ENCODE measurements at regions not wholly inside any gene's neighbourhood (a gene's known extent, or its start where the extent isn't known, plus 50 kb on each side); places are given as distances from the start of the nearest gene placed in this dataset.
"Not testable (repeated sequence)": the region's sequence is repeated elsewhere in the genome, so short reads cannot be mapped to it uniquely, and the experiment has no call there.

DNA sequence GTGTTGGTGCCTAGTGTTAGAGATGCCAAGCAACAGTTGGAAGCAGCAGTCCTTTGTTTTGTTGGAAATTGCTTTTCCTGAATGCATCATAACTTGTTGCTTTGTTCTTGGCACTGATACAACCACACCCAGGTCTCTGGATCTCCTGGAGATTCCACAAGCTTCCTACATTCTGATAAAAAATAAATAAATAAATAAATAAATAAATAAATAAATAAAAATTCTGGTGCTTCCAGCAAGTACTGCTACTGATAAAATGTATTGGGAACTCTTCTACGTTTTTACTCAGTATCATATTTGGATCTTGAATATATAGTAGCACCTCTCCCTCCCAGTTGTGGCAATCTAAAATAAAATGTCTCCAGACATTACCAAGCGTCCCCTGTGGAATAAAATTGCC is 62.7 kb upstream of the GRID2 start:
- no peak for DNase-seq

DNA sequence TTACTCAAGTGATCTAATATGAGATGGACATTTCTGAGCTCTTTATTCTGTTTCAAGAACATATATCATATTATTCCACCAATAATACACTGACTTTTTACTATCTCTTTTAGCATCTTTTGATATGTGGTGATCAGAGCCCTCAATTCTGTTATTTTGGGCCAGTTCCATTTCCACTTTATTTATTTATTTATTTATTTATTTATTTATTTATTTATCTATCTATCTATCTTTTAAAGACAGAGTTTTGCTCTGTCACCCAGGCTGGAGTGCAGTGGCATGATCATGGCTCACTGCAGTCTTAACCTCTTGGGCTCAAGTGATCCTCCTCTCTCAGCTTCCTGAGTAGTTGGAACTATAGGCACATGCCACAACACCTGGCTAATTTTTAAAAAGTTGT is 57.4 kb upstream of the GRID2 start:
- no peak for DNase-seq

DNA sequence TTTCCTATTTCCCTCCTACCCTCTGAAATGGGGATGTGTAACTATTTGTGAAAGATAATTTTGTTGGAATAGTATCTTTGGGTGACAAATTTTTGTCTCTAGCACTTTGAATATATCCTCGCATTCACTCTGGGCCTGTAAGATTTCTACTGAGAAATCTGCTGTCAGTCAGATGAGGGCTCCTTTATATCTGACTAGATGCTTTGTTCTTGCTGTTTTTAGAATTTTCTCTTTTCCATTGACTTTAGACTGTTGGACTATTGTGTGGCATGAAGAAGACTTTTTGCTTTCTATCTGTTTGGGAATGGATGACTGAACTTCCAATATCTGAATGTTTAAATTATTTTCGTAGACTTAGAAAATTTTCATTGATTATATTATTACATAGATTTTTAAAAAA is 54.2 kb upstream of the GRID2 start:
- no peak for DNase-seq

DNA sequence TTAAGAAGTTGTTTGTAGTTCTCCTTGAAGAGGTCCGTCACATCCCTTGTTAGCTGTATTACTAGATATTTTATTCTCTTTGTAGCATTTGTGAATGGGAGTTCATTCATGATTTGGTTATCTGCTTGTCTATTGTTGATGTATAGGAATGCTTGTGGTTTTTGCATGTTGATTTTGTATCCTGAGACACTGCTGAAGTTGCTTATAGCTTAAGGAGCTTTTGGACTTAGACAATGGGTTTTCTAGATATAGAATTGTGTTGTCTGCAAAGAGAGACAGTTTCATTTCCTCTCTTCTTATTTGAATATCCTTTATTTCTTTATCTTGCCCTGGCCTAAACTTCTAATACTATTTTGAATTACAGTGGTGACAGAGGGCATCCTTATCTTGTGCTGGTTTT is 52.1 kb upstream of the GRID2 start:
- no peak for DNase-seq

DNA sequence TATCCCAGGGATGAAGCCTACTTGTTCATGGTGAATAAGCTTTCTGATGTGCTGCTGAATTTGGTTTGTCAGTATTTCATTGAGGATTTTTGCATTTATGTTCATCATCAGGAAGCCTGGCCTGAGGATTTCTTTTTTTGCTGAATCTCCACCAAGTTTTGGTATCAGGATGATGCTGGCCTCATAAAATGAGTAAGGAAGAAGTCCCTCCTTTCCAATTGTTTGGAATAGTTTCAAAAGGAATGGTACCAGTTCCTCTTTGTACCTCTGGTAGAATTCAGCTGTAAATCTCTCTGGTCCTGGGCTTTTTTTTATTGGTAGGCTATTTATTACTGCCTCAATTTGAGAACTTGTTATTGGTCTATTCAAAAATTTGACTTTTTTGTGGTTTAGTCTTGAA is 51.4 kb upstream of the GRID2 start:
- DNase-seq, result not testable (repeated sequence)

DNA sequence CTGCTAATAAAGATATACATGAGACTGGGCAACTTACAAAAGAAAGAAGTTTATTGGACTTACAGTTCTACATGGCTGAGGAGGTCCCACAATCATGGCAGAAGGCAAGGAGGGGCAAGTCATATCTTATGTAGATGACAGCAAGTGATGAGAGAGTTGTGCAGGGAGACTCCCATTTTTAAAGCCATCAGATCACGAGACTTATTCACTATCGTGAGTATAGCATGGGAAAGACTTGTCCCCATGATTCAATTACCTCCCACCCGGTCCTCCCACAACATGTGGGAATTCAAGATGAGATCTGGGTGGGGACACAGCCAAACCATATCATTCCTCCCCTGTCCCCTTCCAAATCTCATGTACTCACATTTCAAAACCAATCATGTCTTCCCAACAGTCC is 50.9 kb upstream of the GRID2 start:
- no peak for DNase-seq

DNA sequence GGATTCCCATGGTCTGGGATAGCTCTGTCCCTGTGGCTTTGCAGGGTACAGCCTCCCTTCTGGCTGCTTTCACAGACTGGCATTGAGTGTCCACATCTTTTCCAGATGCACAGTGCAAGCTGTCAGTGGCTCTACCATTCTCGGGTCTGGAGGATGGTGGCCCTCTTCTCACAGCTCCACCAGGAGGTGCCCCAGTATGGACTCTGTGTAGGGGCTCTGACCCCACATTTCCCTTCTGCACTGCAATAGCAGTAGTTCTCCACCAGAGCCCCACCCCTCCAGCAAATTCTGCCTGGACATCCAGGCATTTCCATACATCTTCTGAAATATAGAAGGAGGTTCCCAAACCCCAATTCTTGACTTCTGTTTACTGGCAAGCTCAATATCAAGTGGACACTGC is 50.2 kb upstream of the GRID2 start:
- DNase-seq, result no peak
